SIG-M5 treated with dmso at 0.1 percent for 504 hours (cell line): ENCODE measurements at regions not wholly inside any gene's neighbourhood (a gene's known extent, or its start where the extent isn't known, plus 50 kb on each side); places are given as distances from the start of the nearest gene placed in this dataset.
A peak's percentile ranks its signal among the peaks of the same experiment; 100 is the strongest.
"Not testable (repeated sequence)": the region's sequence is repeated elsewhere in the genome, so short reads cannot be mapped to it uniquely, and the experiment has no call there.

Experiments used
- DNase-seq: peaks from one replicate; lab custom pipeline; 2025; ENCODE audit not compliant: unreplicated experiment; lab: John Stamatoyannopoulos, UW

DNA sequence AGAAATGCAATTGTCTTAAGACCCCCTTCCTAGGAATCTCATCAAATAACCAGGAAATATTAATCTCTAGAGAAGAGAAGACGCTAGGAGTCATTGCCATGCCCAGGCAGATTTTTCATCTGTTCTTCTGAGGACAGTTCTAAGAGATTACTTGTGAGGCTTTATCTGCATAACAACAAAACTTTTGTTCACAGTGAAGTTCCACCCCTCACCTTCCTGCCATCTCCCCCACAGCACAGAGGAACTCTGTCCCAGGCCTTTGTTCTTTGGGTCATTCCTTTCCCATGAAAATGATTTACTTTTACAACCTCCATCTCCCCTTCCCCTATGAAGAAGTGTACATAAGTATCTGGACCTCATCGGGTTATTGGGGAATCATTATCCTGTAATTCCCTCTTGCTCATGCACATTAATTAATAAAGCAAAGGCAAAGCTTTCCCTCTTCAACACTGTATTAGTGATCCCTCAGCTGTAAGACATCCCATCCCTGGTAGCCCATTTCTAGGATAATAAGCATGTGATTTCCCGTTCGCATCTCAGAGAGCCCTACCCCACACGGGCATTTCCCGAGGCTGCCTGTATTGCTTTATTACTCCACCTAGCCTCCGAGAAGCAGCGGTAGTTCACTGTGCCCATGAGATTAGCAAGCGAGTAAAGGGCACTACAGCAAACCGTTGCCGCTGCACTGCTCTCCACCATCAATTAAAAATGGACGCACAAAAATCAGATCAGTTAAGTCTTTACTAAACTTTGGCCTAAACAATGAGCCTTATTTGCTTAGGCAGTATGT is 384.4 kb upstream of the CAMK1G start:
- no peak for DNase-seq

- no peak for DNase-seq
Measured at GRCh38 chr1:209199822-209200221, 383.7 kb upstream of the CAMK1G start.

DNA sequence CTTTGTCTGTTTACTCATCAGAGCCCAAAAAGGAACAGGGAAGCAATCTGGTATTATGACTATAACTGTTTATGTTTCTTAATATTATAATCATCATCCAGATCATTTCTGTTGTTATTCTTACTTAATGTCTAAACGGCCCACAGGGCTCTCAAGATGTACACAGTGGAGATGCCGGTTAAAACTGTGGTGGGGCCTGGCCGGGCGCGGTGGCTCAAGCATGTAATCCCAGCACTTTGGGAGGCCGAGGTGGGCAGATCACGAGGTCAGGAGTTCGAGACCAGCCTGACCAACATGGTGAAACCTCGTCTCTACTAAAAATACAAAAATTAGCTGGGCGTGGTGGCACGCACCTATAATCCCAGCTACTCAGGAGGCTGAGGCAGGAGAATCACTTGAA is 381.2 kb upstream of the CAMK1G start:
- DNase-seq, result not testable (repeated sequence)

- DNase-seq, result peak; percentile 31
Measured at GRCh38 chr1:209202830-209203532, 380.5 kb upstream of the CAMK1G start.

DNA sequence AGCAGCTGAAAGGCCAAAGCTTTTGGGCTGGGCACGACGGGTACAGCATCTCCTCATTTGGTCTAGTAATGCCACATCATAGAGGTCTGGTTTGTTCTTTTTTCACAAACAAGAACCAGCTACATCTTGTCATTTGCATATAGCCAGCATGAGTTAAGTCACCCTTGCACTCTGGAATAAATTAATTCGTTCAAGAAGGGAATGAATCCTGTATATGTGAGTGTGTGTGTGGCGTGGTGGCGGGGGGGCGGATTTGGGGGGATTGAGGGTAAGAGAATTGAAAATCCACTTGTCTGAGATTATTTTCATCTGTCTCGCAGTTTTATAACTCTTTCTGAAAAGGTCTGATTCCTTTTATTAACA is 380.0 kb upstream of the CAMK1G start:
- no peak for DNase-seq

- DNase-seq, result no peak
Measured at GRCh38 chr1:209205039-209205438, 378.5 kb upstream of the CAMK1G start.

DNA sequence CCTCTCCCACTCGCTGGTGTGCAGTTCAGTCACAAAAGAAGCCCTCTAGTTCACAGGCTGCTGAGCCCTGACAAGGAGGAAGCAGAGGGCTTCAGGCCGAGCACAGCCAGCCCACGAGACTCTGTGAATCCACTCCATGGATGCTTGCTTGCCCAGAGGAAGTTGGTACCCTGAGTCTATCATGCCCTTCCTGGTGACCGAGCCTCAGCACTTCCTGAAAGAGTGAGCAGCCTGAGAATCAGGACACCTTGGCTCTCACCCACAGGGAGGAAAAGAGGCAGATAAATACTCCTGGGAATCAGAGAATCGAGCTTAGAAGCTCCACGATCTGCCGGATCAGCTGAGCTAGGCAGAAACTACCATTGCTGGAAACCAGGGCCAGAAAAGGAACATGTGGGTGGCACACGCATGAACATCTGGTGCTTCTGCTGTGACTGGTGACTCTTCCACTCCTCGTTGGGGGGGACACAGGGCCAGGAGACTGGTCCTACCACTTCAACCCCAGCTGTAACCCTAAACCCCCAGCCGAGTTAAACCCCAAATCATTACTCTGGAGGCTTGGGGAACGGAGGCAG is 376.3 kb upstream of the CAMK1G start:
- DNase-seq, result no peak

GRCh38 chr1:209207701-209208286 is 375.7 kb upstream of the CAMK1G start:
- DNase-seq, result peak; percentile 53

DNA sequence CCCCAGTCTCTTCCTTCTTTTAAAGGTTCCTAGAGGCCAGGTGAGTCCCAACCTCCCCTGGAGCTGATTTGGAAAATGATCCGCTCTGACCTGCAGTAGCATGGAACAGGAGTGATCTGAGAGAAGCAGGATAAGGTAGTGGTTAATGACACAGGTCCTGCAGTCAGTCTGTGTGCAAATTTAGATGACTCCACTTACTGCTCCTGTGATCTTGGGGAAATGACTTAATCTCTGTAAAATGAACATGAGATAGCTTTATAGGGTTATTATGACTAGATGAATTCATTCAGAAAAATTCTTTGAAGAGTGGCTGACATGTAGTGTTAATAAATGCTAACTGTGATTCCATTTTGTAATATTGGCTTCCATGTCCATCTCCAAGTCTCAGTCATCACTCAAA is 374.9 kb upstream of the CAMK1G start:
- no peak for DNase-seq

GRCh38 chr1:209213989-209214388 is 369.5 kb upstream of the CAMK1G start:
- no peak for DNase-seq

GRCh38 chr1:209215826-209216225 is 367.7 kb upstream of the CAMK1G start:
- no peak for DNase-seq

- DNase-seq, result no peak
Measured at GRCh38 chr1:209218113-209218512, 365.4 kb upstream of the CAMK1G start.

DNA sequence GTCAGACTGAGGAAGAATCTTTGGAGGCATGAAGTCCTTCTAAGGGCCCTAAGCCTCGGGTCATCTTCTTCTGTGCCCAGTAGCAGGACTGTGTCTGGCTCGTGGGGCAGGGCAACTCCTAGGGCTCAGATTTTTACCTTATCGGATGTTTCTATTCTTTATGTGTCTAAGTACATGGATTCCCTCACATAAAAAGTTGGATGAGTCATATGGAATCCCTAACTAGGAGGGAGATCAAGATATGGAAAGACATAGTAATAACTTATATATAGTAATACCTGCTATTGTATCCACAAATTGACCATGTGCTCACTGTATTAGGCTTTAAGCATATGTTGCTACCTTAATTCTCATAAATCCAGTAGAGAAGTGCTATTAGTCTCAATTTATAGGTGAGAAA is 364.5 kb upstream of the CAMK1G start:
- no peak for DNase-seq

- no peak for DNase-seq
Measured at GRCh38 chr1:209219791-209220524, 363.6 kb upstream of the CAMK1G start.

- DNase-seq, result no peak
Measured at GRCh38 chr1:209222826-209223225, 360.7 kb upstream of the CAMK1G start.

- DNase-seq, result no peak
Measured at GRCh38 chr1:209223791-209224190, 359.7 kb upstream of the CAMK1G start.

GRCh38 chr1:209224886-209225285 is 358.6 kb upstream of the CAMK1G start:
- DNase-seq, result no peak

GRCh38 chr1:209227171-209227570 is 356.3 kb upstream of the CAMK1G start:
- no peak for DNase-seq

- no peak for DNase-seq
Measured at GRCh38 chr1:209227941-209228340, 355.6 kb upstream of the CAMK1G start.

- no peak for DNase-seq
Measured at GRCh38 chr1:209229494-209230061, 353.9 kb upstream of the CAMK1G start.

GRCh38 chr1:209230314-209230713 is 353.2 kb upstream of the CAMK1G start:
- DNase-seq, result no peak
